Panc1 (cell line): ENCODE measurements at regions not wholly inside any gene's neighbourhood (a gene's known extent, or its start where the extent isn't known, plus 50 kb on each side); places are given as distances from the start of the nearest gene placed in this dataset.

ENCODE experiments used
- CTCF ChIP-seq: fragments of 450-650 bp; IDR thresholded peaks from 2 replicates; pipeline ENCODE4 v1.5.1; 2017; ENCODE audit warnings: mild to moderate bottlenecking
- POLR2AphosphoS5 ChIP-seq: IDR thresholded peaks from 2 replicates; pipeline ENCODE4 v1.6.1; 2012; ENCODE audit warnings: mild to moderate bottlenecking, low read depth, low read length, moderate library complexity
- REST ChIP-seq, 2 experiments: IDR thresholded peaks; 2 replicates each; pipeline ENCODE4 v1.6.1; 2011 to 2012; ENCODE audit warnings: low read depth in 2 of 2, control low read depth in 1 of 2, low read length in 1 of 2, mild to moderate bottlenecking in 1 of 2, moderate library complexity in 1 of 2; ENCODE audit not compliant: insufficient read depth in 1 of 2
- TCF7L2 ChIP-seq: IDR thresholded peaks from 2 replicates; pipeline ENCODE4 v1.6.1; 2011; ENCODE audit warnings: mild to moderate bottlenecking, low read depth, low read length, inconsistent platforms

- TF ChIP-seq TCF7L2 (no peak), POLR2AphosphoS5 (no peak), CTCF (no peak), REST (IDR thresholded peaks at IDR 0.05; ENCODE audit: insufficient read depth in 1 of 2, low read depth in 2 of 2, low read length in 1 of 2) (no peak)
Measured at GRCh38 chr9:109710830-109711229, 69.2 kb upstream of the PALM2AKAP2 start.
